ENCODE measurements at regions not wholly inside any gene's neighbourhood (a gene's known extent, or its start where the extent isn't known, plus 50 kb on each side); places are given as distances from the start of the nearest gene placed in this dataset.

- Histone ChIP-seq H3K36me3 (ENCODE audit: insufficient read depth) (no peaks in the 10 kb centered on the region), H2AFZ (ENCODE audit: low read depth) (no peak overlapping the region), H3K27ac (no peak overlapping the region), H3K27me3 (ENCODE audit: insufficient read depth, low read depth) (no peaks in the 10 kb centered on the region), H4K20me1 (ENCODE audit: insufficient read depth) (no peaks in the 10 kb centered on the region), H3K4me3 (IDR thresholded peaks at IDR 0.05; ENCODE audit: insufficient read depth, low read depth, low read length) (no peak overlapping the region), H3K4me2 (no peak overlapping the region), H3K9ac (no peak overlapping the region), H3K4me1 (ENCODE audit: low read depth, poor library complexity, severe bottlenecking) (no peaks in the 10 kb centered on the region), H3K79me2 (ENCODE audit: insufficient read depth, low read depth) (no peaks in the 10 kb centered on the region)
- no peak for TF ChIP-seq CTCF (conservative IDR thresholded peaks at IDR 0.05; ENCODE audit: low read depth, low read length)
Measured at GRCh38 chr15:97504031-97504792, 456.3 kb upstream of the ARRDC4 start.

GRCh38 chr15:97517737-97518136 lies 442.8 kb upstream of the ARRDC4 start:
- no peak overlapping the region for H3K9ac ChIP-seq
- no peak overlapping the region for H2AFZ ChIP-seq (ENCODE audit: low read depth)
- no peaks in the 10 kb centered on the region for H3K27me3 ChIP-seq (ENCODE audit: insufficient read depth, low read depth)
- H3K4me3 ChIP-seq (IDR thresholded peaks at IDR 0.05; ENCODE audit: insufficient read depth, low read depth, low read length), result no peak overlapping the region
- no peaks in the 10 kb centered on the region for H3K79me2 ChIP-seq (ENCODE audit: insufficient read depth, low read depth)
- H3K27ac ChIP-seq, result no peak overlapping the region
- no peaks in the 10 kb centered on the region for H3K4me1 ChIP-seq (ENCODE audit: low read depth, poor library complexity, severe bottlenecking)
- no peaks in the 10 kb centered on the region for H3K36me3 ChIP-seq (ENCODE audit: insufficient read depth)
- H4K20me1 ChIP-seq (ENCODE audit: insufficient read depth), result no peaks in the 10 kb centered on the region
- no peak for TF ChIP-seq CTCF (conservative IDR thresholded peaks at IDR 0.05; ENCODE audit: low read depth, low read length)
- H3K4me2 ChIP-seq, result no peak overlapping the region

- Histone ChIP-seq H2AFZ (ENCODE audit: low read depth) (no peak overlapping the region), H4K20me1 (ENCODE audit: insufficient read depth) (no peaks in the 10 kb centered on the region), H3K9ac (no peak overlapping the region), H3K27ac (no peak overlapping the region), H3K4me3 (IDR thresholded peaks at IDR 0.05; ENCODE audit: insufficient read depth, low read depth, low read length) (no peak overlapping the region), H3K79me2 (ENCODE audit: insufficient read depth, low read depth) (no peaks in the 10 kb centered on the region), H3K4me2 (no peak overlapping the region), H3K27me3 (ENCODE audit: insufficient read depth, low read depth) (no peaks in the 10 kb centered on the region), H3K36me3 (ENCODE audit: insufficient read depth) (no peaks in the 10 kb centered on the region), H3K4me1 (ENCODE audit: low read depth, poor library complexity, severe bottlenecking) (no peaks in the 10 kb centered on the region)
- no peak for TF ChIP-seq CTCF (conservative IDR thresholded peaks at IDR 0.05; ENCODE audit: low read depth, low read length)
Measured at GRCh38 chr15:97520689-97521088, 439.8 kb upstream of the ARRDC4 start.

- Histone ChIP-seq H3K9ac (no peak overlapping the region), H4K20me1 (ENCODE audit: insufficient read depth) (no peaks in the 10 kb centered on the region), H3K27ac (no peak overlapping the region), H3K4me3 (IDR thresholded peaks at IDR 0.05; ENCODE audit: insufficient read depth, low read depth, low read length) (no peak overlapping the region), H3K4me1 (ENCODE audit: low read depth, poor library complexity, severe bottlenecking) (no peaks in the 10 kb centered on the region), H3K79me2 (ENCODE audit: insufficient read depth, low read depth) (no peaks in the 10 kb centered on the region), H2AFZ (ENCODE audit: low read depth) (no peak overlapping the region), H3K36me3 (ENCODE audit: insufficient read depth) (no peaks in the 10 kb centered on the region), H3K4me2 (no peak overlapping the region), H3K27me3 (ENCODE audit: insufficient read depth, low read depth) (no peaks in the 10 kb centered on the region)
- TF ChIP-seq CTCF (conservative IDR thresholded peaks at IDR 0.05; ENCODE audit: low read depth, low read length), result no peak
Measured at GRCh38 chr15:97521381-97522285, 438.9 kb upstream of the ARRDC4 start.

Data from KMS-11 (cell line).